ENCODE measurements at regions not wholly inside any gene's neighbourhood (a gene's known extent, or its start where the extent isn't known, plus 50 kb on each side); places are given as distances from the start of the nearest gene placed in this dataset.

- TF ChIP-seq TAF1 (IDR thresholded peaks at IDR 0.05; ENCODE audit: low read depth, low read length) (no peak), POLR2A (IDR thresholded peaks at IDR 0.05; ENCODE audit: low read depth, low read length) (no peak), POLR2AphosphoS5 (IDR thresholded peaks at IDR 0.05; ENCODE audit: low read depth, low read length) (no peak), SPI1 (IDR thresholded peaks at IDR 0.05; ENCODE audit: low read depth, low read length) (no peak)
These were observed 141.0 kb downstream of the FOXD2 start for GRCh38 chr1:47578721-47579419.

Data from GM12891 (cell line).